Stimulated activated CD8-positive, alpha-beta memory T cell treated with anti-CD3 and anti-CD28 coated beads, Interleukin-12 subunit alpha, Interleukin-12 subunit beta, amount 100 ng/mL, for 1 hour (primary cell): ENCODE measurements at regions not wholly inside any gene's neighbourhood (a gene's known extent, or its start where the extent isn't known, plus 50 kb on each side); places are given as distances from the start of the nearest gene placed in this dataset.
"Not testable (repeated sequence)": the region's sequence is repeated elsewhere in the genome, so short reads cannot be mapped to it uniquely, and the experiment has no call there.

ENCODE experiments used
- DNase-seq: peaks from one replicate; pipeline ENCODE4 v3.0.0-alpha.2; 2020; ENCODE audit warnings: low read depth

DNA sequence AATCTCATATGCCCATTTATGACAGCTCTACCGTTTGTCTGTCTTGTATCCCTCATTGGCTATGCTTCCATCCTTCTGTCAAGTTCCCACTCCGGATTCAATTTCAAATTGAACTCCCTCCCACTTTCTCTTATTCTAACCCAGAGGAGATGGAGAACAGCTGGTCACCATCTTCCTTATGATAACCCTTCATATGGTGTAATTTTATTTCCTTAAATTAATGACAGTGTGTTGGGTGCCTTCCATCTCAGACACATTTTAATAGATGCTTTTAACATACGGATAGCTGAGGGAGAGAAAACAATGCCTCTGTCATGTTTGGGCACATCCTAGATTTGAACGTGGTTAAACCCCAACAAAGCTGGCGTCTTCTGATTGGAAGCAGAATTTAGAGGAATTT lies 103.0 kb upstream of the PLXNA2 start:
- DNase-seq: no peak

DNA sequence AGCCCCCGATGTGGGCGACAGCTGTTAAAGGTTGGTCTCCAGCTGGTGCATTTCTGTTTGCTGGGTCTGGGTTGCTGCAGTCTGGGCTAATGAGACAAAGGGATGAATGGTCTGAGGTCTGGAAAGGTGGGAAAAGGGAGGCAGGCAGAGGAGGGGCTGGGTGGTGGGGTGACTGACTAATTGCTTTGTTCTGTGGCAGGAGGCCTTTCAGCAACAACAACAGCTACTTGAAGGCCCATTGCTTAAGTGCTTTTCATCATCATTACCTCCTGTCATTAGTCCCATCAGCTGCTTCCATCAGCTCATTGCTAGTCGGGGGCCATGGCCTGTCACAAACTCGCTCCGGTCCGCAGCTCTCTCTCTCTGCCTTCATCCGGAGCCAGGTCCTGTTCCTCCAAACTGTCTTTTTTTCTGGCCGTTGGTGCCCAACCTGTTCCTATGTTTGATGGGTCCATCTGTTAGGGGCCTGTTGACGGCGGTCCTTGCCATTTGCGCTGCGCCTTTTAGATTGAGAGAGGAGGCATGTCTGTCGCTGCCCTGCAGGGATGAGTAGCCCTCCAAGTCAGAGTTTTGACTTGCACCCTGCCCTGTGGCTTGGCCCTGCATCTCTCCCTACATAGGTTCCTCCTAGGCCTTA lies 105.6 kb upstream of the PLXNA2 start:
- DNase-seq: no peak

GRCh38 chr1:208350815-208351214 lies 106.6 kb upstream of the PLXNA2 start:
- DNase-seq: no peak

DNA sequence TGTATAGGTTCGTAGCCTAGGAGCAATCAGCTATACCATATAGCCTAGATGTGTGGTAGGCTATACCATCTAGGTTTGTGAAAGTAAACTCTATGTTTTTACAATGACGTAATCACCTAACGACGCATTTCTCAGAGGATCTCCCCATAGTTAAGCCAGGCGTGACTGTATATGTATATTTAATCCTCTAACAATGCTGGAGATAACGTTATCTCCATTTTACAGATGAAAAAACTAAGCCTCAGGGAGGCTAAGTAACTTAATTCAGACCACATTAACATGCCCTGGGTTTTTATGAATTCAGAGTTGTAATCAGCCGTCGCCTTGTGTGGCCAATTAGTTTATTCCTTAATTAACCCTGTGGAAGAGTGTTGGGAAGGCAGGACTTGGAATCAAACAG lies 107.7 kb upstream of the PLXNA2 start:
- no peak for DNase-seq

- DNase-seq: not testable (repeated sequence)
These were observed 109.6 kb upstream of the PLXNA2 start for GRCh38 chr1:208353797-208354196.

- no peak for DNase-seq
These were observed 113.7 kb upstream of the PLXNA2 start for GRCh38 chr1:208357644-208358507.

DNA sequence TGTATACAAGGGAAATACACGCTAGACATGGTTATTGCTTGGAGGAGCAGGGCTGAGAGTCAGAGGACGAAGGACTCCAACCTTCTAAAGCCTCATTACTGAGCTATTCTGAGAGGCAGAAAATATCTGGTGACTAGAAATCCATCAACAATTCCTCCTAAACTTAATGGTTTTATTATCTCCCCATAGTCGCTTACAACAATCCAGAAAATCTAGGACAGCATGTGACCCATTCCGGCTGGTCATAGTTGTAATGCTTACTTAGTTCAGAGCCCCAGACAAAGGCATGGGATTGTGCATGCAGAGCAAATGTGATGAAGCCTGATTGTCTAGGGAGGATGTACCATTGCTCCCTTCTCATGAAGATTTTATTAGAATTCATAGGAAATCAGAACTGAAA lies 114.5 kb upstream of the PLXNA2 start:
- DNase-seq: no peak

DNA sequence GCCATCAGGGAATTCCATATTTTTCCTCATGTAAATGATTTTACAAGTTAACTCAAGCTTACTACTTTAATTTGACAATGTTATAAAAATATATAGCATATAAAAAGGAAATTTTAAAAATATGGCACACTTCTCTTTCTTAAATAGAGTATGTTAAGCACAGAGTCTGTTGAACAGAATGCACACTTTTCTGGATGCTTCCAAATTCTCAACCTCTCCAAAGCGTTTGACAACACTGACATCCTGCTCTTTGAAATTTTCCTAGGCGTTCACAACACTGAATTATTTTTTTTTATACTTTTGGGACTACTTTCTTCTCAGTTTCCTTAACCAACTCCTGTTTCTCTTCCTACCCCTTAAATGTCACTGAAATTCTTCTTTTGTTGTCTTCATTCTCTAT lies 117.8 kb upstream of the PLXNA2 start:
- no peak for DNase-seq

DNA sequence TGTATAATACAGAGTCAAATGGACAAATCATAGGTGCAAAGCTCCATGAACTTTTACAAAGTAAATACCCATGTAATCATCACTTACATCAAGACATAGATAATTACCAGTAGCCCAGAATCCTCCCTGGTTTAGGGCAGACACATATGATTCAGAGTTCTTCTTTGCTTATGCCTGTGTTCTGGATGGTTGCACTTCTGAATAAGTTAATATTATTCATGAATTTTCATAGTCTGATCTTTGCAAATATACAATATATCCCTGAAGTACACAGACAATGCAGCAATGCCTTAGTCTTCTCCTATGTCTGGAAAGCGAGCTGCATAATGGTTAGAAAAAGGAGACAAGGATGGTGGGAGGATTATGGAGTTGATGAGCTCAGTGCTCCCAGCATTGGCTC lies 122.4 kb upstream of the PLXNA2 start:
- no peak for DNase-seq

GRCh38 chr1:208369045-208369444 lies 124.9 kb upstream of the PLXNA2 start:
- DNase-seq: no peak

- no peak for DNase-seq
These were observed 125.5 kb upstream of the PLXNA2 start for GRCh38 chr1:208369658-208370057.

DNA sequence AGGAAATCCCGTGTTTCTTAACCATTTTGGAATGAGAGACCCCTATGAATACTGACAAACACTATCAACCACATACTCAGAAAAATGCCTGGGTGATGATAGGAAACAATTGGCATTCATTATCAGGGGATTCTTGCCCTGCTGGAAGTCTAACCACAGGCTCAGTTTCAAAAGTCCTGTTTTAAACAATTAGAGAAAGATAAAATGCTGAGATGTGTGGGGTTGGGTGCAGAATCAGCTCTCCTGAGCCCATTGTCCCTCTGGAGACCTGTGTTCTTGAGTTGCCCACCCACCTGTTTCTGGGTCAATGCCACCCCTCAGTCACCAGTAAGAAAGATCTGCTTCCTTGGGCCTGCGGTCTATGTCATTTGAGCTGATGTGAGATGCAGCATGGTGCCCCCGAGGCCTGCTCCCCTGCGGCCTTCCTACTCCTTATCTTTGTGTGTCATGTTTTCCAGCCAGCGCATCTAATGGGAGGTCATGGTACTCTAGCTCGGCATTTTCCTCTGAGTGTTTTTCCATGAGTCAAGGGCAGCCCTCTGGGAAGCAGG lies 130.3 kb upstream of the PLXNA2 start:
- no peak for DNase-seq

DNA sequence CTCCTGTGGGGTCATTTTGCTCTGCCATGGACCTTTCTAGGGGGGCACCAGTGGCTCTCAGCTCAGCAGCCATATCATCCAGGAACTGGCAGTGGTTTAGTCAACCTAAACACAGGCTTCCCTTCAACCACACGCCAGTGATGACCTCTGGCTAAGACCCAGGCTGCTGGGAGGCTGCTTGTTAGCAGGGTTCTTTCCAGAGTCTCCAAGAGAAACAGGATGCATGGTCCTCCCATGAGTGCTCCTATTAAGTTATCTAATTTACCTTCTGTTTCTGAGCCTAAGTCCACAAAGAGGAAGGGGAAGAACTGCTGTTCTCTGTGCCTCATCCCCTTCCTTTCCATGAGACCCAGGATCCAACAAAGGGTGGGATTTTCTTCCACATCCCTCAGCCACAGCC lies 137.3 kb upstream of the PLXNA2 start:
- DNase-seq: no peak

DNA sequence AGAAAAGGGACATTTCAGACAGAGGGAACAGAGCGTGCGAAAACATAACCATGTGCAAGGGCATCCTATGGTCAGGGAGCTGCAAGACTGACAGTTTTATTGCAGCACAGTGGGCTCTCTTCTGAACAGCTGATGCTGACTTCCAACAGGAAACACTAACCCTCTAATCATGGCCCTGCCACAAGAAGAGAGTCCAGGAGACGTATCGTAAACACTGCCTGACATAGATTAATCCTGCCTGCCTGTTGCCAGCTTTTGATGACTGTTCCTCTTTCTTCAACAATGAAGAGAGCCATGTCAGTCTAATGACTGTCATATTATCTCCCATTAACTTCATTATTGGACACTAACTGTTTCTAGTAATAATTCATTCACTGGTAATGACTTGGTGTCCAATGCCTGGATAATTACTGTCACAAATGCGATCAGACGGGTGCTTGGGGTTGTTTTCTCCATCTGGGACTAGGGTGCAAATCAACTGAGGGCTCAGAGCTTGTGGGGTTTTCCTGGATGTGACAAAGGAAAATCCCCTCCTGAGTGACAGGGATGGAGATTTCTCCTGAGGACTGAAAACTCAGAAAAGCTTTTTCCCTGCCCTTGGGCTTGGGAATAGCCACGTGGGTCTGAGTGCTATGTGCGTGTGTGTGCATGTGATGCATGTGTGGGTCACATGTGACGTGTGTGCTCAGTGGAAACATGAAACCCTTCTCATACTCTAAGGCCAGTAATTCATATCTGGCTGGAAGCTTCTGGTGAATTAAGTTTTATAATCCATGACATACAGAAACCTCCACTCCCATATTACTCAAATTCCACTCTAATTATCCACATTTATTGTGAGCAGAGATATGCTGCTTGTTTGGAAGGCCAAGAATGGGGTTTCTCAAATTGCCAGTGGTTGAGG lies 144.0 kb upstream of the PLXNA2 start:
- no peak for DNase-seq

DNA sequence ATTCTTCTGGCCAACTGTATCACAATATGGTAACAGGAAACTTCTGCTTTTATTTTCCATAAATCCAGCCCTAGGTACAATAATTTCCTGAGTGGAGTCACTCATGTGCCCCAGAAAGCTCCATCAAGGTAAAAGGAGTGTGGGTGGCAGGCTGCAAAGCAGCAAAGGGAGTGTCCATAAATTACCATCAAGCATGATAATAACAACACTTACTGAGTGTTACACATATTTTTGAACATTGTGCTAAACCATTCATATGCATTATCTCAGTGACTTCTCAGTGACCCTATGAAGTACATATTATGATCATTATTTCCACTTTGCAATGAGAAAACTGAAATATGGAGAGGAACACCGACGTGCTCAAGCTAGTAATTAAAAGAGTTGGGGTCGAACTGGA lies 149.2 kb upstream of the PLXNA2 start:
- no peak for DNase-seq

DNA sequence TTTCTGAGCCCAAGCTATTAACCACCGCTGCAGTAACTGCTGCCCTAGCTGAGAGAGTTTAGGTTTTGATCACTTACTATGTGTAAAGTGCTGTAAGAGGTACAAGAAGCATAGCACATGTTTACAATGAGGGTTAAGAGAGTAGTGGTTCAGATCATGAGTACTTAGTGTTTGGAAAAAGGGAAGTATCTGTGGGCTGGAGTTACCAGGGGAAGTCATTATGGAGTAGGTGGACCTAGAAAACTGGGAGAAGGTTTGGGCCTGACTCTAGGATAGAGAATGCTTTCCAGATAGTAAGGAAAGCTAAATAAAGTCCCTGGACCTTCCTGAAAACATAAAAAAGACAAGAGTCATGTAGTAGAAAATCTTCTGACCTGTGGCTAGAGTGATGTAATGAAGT lies 149.6 kb upstream of the PLXNA2 start:
- no peak for DNase-seq

DNA sequence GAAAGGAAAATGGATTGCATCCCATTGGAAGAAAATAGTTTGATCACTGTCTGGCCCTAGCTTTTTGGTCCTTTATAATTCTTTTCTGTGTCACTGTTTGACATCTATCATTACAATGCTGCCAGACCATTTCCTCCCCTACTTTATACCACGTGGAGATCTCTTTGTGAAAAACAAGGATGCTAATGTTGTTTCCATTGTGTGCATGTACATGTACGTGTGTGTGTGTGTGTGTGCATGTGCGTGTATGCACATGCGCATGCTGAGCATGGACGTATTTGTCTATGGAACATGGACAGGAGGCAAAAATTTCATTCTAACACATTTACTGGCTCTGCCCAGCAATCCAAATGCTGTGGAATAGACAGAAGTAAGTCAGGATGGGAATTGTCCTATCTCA lies 153.1 kb upstream of the PLXNA2 start:
- no peak for DNase-seq

DNA sequence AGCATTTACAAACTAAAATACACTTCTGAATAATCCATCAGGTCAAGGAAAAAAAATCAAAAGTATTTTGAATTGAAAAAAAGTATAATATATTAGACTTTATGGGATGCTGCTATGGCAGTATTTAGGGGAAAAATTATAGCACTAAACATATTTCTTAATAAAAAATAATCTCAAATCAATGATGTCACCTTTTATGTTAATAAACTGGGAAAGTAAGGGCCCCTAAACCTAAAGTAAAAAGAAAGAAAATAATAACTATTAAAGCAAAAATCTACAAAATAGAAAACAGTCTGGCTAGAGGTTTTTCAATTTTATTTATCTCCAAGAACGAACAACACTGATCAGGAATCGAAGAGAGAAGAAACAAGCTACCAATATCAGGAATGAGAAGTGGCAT lies 160.8 kb upstream of the PLXNA2 start:
- no peak for DNase-seq

GRCh38 chr1:208409176-208409575 lies 165.0 kb upstream of the PLXNA2 start:
- no peak for DNase-seq

- no peak for DNase-seq
These were observed 166.2 kb upstream of the PLXNA2 start for GRCh38 chr1:208410409-208410808.

GRCh38 chr1:208413006-208413405 lies 168.8 kb upstream of the PLXNA2 start:
- no peak for DNase-seq

DNA sequence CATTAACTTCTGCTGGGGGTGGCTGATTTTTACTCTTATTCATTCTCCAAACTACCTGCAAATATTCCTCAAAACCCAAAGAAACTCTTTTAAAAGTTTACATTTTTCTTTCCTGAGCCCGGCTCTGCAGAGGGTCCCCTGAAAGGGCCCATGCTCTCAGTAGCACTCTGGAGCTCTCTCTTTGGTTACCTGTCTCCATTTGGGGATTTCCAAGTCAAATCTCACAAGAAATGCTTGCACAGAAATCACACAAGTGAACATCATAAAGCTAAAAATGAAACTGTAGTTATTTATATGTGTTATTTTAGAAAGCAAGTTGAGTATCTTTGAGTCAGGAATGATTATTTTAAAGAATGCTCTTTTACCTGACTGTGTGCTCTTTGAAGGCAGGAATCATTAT lies 174.5 kb upstream of the PLXNA2 start:
- DNase-seq: no peak
